ENCODE measurements at regions not wholly inside any gene's neighbourhood (a gene's known extent, or its start where the extent isn't known, plus 50 kb on each side); places are given as distances from the start of the nearest gene placed in this dataset.
"Not testable (repeated sequence)": the region's sequence is repeated elsewhere in the genome, so short reads cannot be mapped to it uniquely, and the experiment has no call there.

DNA sequence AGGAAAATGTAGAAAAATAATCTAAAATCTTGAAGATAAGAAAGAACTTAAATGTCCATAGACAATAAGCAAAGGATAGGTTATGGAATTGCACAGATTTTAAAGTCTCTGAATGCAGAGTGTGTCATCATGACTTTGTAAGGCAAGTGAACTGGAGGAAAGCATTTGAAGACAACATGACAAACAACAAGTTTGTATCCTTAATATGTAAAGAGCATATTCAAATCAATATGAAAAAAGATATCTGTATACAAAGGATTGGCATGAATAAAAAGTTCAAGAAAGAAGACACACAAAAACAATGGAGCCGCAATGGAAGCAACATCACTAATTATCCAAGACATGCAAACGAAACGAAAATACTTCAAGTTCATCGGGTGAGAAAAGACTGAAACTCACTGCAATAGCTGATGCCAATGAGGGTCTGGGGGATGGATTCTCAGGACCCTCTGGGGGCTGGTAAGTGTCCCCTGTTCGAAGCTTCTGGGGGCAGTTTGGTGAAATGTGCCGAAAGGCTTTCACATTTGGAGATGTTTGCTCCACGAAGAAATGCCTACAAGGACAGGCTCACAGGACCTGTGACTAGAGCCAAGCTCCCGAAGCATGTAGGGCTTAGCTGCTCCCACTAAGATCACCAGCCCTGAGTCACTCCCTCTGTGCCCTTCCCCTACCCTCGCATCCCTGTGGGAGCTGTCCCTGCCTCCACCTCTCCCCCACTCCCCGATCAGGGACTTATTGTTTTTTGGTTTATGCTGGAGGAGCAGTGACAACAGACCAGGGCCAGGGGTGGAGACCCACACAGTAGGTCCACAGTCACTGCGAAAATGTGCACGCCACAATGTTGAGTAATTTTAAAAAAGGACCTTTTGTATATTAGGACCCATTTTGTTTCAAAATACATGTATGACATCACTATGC lies 345.7 kb upstream of the SFSWAP start:
- DNase-seq (ENCODE audit: extremely low spot score): no peak
- ChIA-PET CTCF (no interaction called here), POLR2A (interaction anchor here (1.3 kb wide), 1 partner anchor 10 kb away, joined by 3 read pairs; no protein-coding TSS in a partner anchor)
- no peak for TF ChIP-seq ARNT (IDR thresholded peaks at IDR 0.05)
- TF ChIP-seq BHLHE40 (IDR thresholded peaks at IDR 0.05; ENCODE audit: borderline replicate concordance): no peak
- no peak for TF ChIP-seq HDGF (IDR thresholded peaks at IDR 0.05; ENCODE audit: borderline replicate concordance)
- TF ChIP-seq NFRKB (IDR thresholded peaks at IDR 0.05): no peak
- TF ChIP-seq SP1 (IDR thresholded peaks at IDR 0.05): no peak
- TF ChIP-seq FOXM1 (IDR thresholded peaks at IDR 0.05; ENCODE audit: borderline replicate concordance): no peak

DNA sequence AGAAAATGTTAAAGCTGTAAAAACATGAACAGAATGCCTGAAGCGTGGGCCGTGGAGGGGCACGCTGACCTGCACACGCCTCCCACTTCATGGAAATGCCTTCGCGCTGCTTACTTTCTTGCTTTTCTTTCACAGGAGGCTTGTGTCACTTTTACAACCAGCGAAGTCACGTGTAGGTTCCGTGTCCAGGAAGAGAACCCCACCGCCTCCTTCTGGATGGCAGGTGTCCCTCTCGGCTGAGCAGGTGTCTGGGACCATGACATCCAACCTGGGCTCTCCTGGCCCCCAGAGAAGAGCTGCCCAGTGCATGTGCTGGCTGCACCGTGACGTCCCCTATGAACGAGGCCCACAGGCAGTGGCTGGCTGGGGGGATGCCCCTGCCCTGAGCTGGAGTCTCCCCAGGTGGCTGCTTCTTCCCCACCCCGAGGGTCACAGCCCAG lies 345.0 kb upstream of the SFSWAP start:
- ChIA-PET POLR2A (no interaction called here), CTCF (no interaction called here)
- TF ChIP-seq, protein P1, sequence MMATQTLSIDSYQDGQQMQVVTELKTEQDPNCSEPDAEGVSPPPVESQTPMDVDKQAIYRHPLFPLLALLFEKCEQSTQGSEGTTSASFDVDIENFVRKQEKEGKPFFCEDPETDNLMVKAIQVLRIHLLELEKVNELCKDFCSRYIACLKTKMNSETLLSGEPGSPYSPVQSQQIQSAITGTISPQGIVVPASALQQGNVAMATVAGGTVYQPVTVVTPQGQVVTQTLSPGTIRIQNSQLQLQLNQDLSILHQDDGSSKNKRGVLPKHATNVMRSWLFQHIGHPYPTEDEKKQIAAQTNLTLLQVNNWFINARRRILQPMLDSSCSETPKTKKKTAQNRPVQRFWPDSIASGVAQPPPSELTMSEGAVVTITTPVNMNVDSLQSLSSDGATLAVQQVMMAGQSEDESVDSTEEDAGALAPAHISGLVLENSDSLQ (IDR thresholded peaks at IDR 0.05): no peak
- TF ChIP-seq L3MBTL2 (conservative IDR thresholded peaks at IDR 0.05) (no peak), FOXA1 (IDR thresholded peaks at IDR 0.05) (no peak), SP1 (IDR thresholded peaks at IDR 0.05) (no peak), ZNF384 (IDR thresholded peaks at IDR 0.05) (no peak), TARDBP (IDR thresholded peaks at IDR 0.05) (no peak)
- DNase-seq (ENCODE audit: extremely low spot score): no peak

DNA sequence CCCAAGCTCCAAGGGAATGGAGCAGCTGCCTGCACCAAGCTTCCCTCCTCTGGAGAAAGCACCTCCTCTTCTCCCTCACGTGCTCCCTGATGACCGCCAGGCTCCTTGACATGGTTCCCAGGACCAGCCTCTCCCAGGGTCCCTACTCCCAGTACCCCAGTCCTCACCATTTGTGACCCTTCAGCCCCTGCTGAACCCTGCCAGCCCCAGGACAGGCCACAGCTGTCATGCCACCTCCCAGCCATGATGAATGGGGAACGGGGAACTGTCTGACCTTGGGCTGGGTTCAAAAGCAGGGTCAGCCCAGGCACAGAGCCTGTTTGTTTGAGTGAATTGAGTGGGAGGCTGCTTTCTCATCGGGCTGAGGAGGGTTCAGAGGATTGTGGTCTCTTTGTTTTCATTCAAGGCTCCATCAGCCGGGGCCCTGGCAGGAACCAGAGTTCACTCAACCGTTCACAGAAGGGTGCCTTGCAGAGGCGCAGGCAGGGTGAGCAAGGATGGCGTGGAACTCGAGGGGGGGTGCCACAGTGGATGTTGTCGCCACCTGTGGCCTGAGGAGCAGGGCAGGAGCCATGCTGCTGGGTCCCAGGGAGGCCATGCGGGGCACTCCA lies 344.5 kb upstream of the SFSWAP start:
- no peak for DNase-seq (ENCODE audit: extremely low spot score)
- TF ChIP-seq ZNF384 (IDR thresholded peaks at IDR 0.05): no peak
- TF ChIP-seq SUZ12 (IDR thresholded peaks at IDR 0.05): no peak
- no peak for TF ChIP-seq ELF4 (IDR thresholded peaks at IDR 0.05)
- TF ChIP-seq CTBP1 (IDR thresholded peaks at IDR 0.05; ENCODE audit: borderline replicate concordance): no peak
- no peak for TF ChIP-seq FOXA1 (IDR thresholded peaks at IDR 0.05)
- TF ChIP-seq TARDBP (IDR thresholded peaks at IDR 0.05): no peak
- no peak for TF ChIP-seq BHLHE40 (IDR thresholded peaks at IDR 0.05; ENCODE audit: borderline replicate concordance)
- no peak for TF ChIP-seq HDGF (IDR thresholded peaks at IDR 0.05; ENCODE audit: borderline replicate concordance)
- no peak for TF ChIP-seq ARNT (IDR thresholded peaks at IDR 0.05)
- TF ChIP-seq NFRKB (IDR thresholded peaks at IDR 0.05): no peak
- TF ChIP-seq, protein P1 (IDR thresholded peaks at IDR 0.05): no peak
- ChIA-PET CTCF (no interaction called here), POLR2A (no interaction called here)

DNA sequence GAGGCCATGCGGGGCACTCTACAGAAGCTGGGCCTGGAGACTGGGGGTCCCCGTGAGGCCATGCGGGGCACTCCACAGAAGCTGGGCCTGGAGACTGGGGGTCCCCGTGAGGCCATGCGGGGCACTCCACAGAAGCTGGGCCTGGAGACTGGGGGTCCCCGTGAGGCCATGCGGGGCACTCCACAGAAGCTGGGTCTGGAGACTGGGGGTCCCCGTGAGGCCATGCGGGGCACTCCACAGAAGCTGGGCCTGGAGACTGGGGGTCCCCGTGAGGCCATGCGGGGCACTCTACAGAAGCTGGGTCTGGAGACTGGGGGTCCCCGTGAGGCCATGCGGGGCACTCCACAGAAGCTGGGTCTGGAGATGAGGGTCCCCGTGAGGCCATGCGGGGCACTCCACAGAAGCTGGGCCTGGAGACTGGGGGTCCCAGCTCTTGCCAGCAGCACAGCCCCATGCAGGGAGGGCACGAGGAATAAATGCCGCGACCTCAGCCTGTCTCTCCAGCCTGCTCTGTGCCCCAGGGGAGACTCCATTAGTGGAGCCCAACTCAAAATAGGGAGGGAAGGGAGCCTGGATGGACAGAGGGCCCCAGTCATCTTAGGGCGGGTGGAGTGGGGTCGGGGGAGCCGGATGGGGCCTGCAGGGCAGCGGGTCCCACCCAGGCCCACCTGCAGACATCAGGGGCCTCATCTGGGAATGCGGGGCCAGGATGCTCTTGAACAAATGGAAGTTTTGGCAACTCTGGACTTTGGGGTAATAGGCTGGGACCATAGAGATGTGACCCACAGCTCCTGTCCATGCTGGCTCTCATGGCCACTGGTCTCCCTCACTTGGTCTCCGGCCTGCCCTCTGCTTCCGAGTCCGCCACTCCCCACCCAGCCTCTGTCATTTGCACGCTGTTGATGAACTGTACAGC lies 343.6 kb upstream of the SFSWAP start:
- CTCF ChIA-PET: interaction anchor here (0.7 kb wide), 1 partner anchor 257 kb away, joined by 3 read pairs; no protein-coding TSS in a partner anchor
- POLR2A ChIA-PET; DNase-seq (ENCODE audit: extremely low spot score): not testable (repeated sequence)

DNA sequence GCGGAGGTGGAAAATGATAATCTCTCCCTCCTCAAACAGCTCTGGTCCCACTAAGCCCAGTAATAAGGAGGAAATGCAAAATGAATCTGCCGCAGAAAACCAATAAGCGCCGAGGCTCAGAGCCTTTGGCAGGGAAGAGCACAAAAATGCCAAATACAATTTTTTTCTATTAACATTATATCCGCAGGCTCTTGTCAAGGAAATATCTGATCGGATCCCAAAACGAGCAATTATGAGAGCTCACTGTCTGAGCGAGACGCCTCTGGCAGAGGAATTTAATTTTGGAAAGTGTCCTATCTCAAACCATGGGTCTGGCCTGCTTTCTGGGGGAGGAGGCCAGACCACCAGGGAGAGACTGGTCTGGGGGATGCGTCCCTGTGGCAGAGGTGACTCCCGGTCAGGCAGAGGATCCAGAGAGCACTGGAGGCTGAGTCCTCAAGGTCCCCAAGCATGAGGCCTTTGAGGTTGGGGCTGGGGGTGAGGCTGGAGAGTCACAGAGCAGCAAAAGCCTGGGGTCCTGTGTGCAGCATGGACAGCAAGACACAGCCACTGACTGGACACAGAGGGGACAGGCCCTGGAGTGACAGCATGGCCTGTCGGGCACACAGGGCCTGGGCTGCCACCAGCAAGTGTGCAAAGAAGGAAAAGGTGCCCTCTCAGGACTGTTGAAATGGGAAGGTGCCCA lies 342.8 kb upstream of the SFSWAP start:
- ChIA-PET CTCF (interaction anchor here (0.7 to 1.1 kb wide), 2 partner anchors 87 to 258 kb away, joined by 3 read pairs; no protein-coding TSS in a partner anchor), POLR2A (no interaction called here)
- DNase-seq (ENCODE audit: extremely low spot score): no peak
- TF ChIP-seq BHLHE40 (IDR thresholded peaks at IDR 0.05; ENCODE audit: borderline replicate concordance): no peak
- TF ChIP-seq SUZ12 (IDR thresholded peaks at IDR 0.05): no peak
- TF ChIP-seq ELF4 (IDR thresholded peaks at IDR 0.05): no peak
- TF ChIP-seq L3MBTL2 (conservative IDR thresholded peaks at IDR 0.05): no peak
- TF ChIP-seq, protein P1 (IDR thresholded peaks at IDR 0.05): no peak
- no peak for TF ChIP-seq NFRKB (IDR thresholded peaks at IDR 0.05)
- TF ChIP-seq FOXK2 (IDR thresholded peaks at IDR 0.05): no peak
- no peak for TF ChIP-seq SP1 (IDR thresholded peaks at IDR 0.05)
- no peak for TF ChIP-seq FOXM1 (IDR thresholded peaks at IDR 0.05; ENCODE audit: borderline replicate concordance)
- no peak for TF ChIP-seq LEF1 (IDR thresholded peaks at IDR 0.05; ENCODE audit: borderline replicate concordance)
- TF ChIP-seq TARDBP (IDR thresholded peaks at IDR 0.05): no peak
- no peak for TF ChIP-seq HDGF (IDR thresholded peaks at IDR 0.05; ENCODE audit: borderline replicate concordance)
- no peak for TF ChIP-seq CTBP1 (IDR thresholded peaks at IDR 0.05; ENCODE audit: borderline replicate concordance)
- no peak for TF ChIP-seq FOXA1 (IDR thresholded peaks at IDR 0.05)
- TF ChIP-seq ARNT (IDR thresholded peaks at IDR 0.05): no peak
- no peak for TF ChIP-seq ZNF384 (IDR thresholded peaks at IDR 0.05)
